GM19463 (cell line): ENCODE measurements at regions not wholly inside any gene's neighbourhood (a gene's known extent, or its start where the extent isn't known, plus 50 kb on each side); places are given as distances from the start of the nearest gene placed in this dataset.

Experiments used
- ATAC-seq: cut with Tn5 transposase; IDR thresholded peaks from one replicate; pipeline ENCODE4 v1.9.1; 2021; ENCODE audit warnings: mild to moderate bottlenecking, moderate library complexity; ENCODE audit not compliant: unreplicated experiment

- ATAC-seq, result no peak
These were observed 349.1 kb upstream of the DDX53 start for GRCh38 chrX:22650691-22651090.

GRCh38 chrX:22652596-22652995, 347.2 kb upstream of the DDX53 start:
- no peak for ATAC-seq

GRCh38 chrX:22660756-22661155, 339.0 kb upstream of the DDX53 start:
- no peak for ATAC-seq

GRCh38 chrX:22662776-22663175, 337.0 kb upstream of the DDX53 start:
- no peak for ATAC-seq

- no peak for ATAC-seq
These were observed 334.9 kb upstream of the DDX53 start for GRCh38 chrX:22664826-22665225.

GRCh38 chrX:22665818-22666217, 333.9 kb upstream of the DDX53 start:
- ATAC-seq, result no peak

- peak; percentile 42 for ATAC-seq
These were observed 333.3 kb upstream of the DDX53 start for GRCh38 chrX:22666441-22666840.

- no peak for ATAC-seq
These were observed 324.8 kb upstream of the DDX53 start for GRCh38 chrX:22674932-22675331.

- no peak for ATAC-seq
These were observed 313.6 kb upstream of the DDX53 start for GRCh38 chrX:22686138-22686541.

- no peak for ATAC-seq
These were observed 310.5 kb upstream of the DDX53 start for GRCh38 chrX:22689290-22689689.

GRCh38 chrX:22690116-22690515, 309.6 kb upstream of the DDX53 start:
- no peak for ATAC-seq

- ATAC-seq, result no peak
These were observed 307.7 kb upstream of the DDX53 start for GRCh38 chrX:22691966-22692565.

- no peak for ATAC-seq
These were observed 301.6 kb upstream of the DDX53 start for GRCh38 chrX:22698151-22698550.

GRCh38 chrX:22699581-22700091, 300.1 kb upstream of the DDX53 start:
- ATAC-seq, result no peak

- no peak for ATAC-seq
These were observed 286.8 kb upstream of the DDX53 start for GRCh38 chrX:22712942-22713341.

GRCh38 chrX:22730542-22730941, 269.2 kb upstream of the DDX53 start:
- no peak for ATAC-seq

GRCh38 chrX:22737541-22737940, 262.2 kb upstream of the DDX53 start:
- ATAC-seq, result no peak

GRCh38 chrX:22739276-22739675, 260.5 kb upstream of the DDX53 start:
- no peak for ATAC-seq

- no peak for ATAC-seq
These were observed 258.9 kb upstream of the DDX53 start for GRCh38 chrX:22740836-22741235.

- ATAC-seq, result no peak
These were observed 257.6 kb upstream of the DDX53 start for GRCh38 chrX:22742174-22742573.

GRCh38 chrX:22746081-22746480, 253.7 kb upstream of the DDX53 start:
- no peak for ATAC-seq

- ATAC-seq, result peak; percentile 93
These were observed 251.4 kb upstream of the DDX53 start for GRCh38 chrX:22748093-22748999.
